ENCODE measurements at regions not wholly inside any gene's neighbourhood (a gene's known extent, or its start where the extent isn't known, plus 50 kb on each side); places are given as distances from the start of the nearest gene placed in this dataset.

DNA sequence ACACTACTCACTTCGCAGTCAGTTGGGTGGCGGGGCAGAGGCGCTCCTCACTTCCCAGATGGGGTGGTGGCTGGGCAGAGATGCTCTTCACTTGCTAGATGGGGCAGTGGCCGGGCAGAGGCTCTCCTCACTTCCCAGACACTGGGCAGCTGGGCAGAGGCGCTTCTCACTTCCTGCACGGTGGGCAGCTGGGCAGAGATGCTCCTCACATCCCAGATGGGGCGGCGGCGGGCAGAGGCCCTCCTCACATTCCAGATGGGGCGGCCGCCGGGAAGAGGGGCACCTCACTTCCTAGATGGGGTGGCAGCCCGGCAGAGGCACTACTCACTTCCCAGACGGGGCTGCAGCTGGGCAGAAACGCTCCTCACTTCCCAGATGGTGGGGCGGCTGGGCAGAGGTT lies 199.8 kb downstream of the RTL9 start:
- Mint-ChIP-seq H3K27ac (no peak overlapping the region), H3K4me3 (no peak overlapping the region), H3K9me3 (peaks cover 0 to 5% of the 10 kb centered on the region in 2 donors), H3K36me3 (ENCODE audit: insufficient read depth in 2 of 2) (no peaks in the 10 kb centered on the region), H3K4me1 (ENCODE audit: low read depth) (no peaks in the 10 kb centered on the region), H3K27me3 (ENCODE audit: low read depth) (peaks cover 38% of the 10 kb centered on the region)
- DNase-seq (no peak), ATAC-seq (replicated peaks in 1 of 2) (no peak)

DNA sequence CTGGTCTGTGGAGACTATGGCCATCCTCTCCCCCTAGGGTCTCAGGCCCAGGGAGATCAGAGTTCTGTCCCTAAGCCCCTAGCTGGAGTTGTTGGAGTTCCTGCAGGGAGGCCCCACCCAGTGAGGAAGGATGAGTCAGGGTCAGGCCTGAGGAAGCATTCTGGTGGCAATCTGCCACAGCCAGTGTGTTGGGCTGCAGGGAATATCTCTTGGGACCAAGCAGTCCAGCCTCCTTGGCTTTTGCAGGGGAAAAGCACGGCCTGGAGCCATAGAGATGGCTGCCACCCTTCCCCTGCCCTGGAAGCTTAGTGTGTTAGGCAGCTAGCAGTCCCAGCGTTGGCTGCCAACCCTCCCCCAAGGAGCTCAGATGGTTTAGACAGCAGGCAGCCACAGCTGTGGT lies 202.4 kb downstream of the RTL9 start:
- H3K4me3 Mint-ChIP-seq, result no peak overlapping the region
- H3K27me3 Mint-ChIP-seq (ENCODE audit: low read depth), result peaks cover 30% of the 10 kb centered on the region
- H3K36me3 Mint-ChIP-seq (ENCODE audit: insufficient read depth in 2 of 2), result no peaks in the 10 kb centered on the region
- H3K9me3 Mint-ChIP-seq, result peaks cover 2 to 8% of the 10 kb centered on the region in 2 donors
- no peaks in the 10 kb centered on the region for H3K4me1 Mint-ChIP-seq (ENCODE audit: low read depth)
- DNase-seq (no peak), ATAC-seq (replicated peaks in 1 of 2) (no peak)
- no peak overlapping the region for H3K27ac Mint-ChIP-seq

DNA sequence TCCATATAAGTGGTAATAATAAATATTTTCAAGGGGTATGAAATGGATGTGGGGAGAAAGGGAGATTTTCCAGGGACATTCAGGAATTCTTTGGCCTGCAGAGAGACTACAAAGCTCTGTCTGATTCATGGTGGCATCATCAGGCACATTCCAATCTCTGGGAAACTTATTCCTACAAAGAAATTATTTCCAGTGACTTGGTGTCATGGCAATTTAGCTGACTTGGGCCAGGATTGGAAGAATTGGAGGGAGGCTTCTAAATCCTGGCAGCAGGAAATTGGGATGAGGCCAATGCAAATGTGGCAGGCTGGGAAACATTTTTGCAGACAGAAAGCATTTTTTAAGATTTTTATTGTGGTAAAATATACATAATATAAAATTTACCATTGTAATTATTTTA lies 204.6 kb downstream of the RTL9 start:
- H3K4me3 Mint-ChIP-seq, result no peak overlapping the region
- H3K27ac Mint-ChIP-seq, result no peak overlapping the region

DNA sequence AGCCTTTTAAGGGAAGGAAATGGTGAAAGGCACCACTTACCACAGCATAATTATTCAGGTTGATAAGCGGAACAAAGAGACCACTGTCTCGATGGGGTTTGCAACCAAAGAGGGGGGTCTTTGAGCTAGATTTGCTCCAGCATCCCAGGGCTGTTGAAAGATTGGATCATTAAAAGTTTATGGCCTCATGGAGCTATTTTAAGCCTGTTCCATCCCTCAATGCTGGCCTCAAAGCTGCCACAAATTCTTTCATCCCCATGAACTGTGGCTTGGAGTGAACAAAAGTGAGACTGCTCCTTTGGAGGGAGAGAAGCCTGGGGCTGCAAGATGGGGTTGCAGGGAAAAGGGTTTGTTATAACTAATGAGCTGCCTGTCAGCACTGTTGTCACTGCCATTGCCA lies 209.8 kb downstream of the RTL9 start:
- Mint-ChIP-seq H3K9me3 (peaks cover 2 to 3% of the 10 kb centered on the region in 2 donors), H3K27ac (no peak overlapping the region), H3K36me3 (ENCODE audit: insufficient read depth in 2 of 2) (no peaks in the 10 kb centered on the region), H3K4me1 (ENCODE audit: low read depth) (no peaks in the 10 kb centered on the region), H3K27me3 (ENCODE audit: low read depth) (peaks cover 21% of the 10 kb centered on the region), H3K4me3 (no peak overlapping the region)
- ATAC-seq (replicated peaks in 1 of 2) (no peak), DNase-seq (no peak)

More for the DNA sequence above, 204.6 kb downstream of the RTL9 start:
- DNase-seq (no peak), ATAC-seq (replicated peaks in 1 of 2) (no peak)
- Mint-ChIP-seq H3K27me3 (ENCODE audit: low read depth) (peaks cover 18% of the 10 kb centered on the region), H3K9me3 (peaks cover 2 to 3% of the 10 kb centered on the region in 2 donors), H3K4me1 (ENCODE audit: low read depth) (no peaks in the 10 kb centered on the region), H3K36me3 (ENCODE audit: insufficient read depth in 2 of 2) (no peaks in the 10 kb centered on the region)

DNA sequence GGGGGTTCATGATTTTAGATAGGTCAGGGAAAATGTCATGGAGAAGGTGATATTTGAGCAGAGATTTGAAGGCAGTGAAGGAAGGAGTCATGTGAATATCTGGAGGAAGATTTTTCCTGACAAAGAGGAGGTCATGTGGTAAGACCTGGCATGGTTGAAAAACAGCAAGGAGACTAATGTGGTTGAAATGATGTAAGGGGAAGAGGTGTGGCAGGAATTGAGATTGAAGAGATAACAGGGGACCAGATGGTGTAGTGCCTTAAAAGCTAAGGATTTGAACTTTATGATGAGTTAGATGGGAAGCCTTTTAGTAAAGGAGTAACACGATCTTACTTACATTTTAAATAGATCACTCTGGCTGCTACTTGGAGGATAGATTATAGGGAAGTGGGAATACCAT lies 210.9 kb downstream of the RTL9 start:
- no peak for ATAC-seq (replicated peaks in 1 of 2)
- no peak for DNase-seq
- Mint-ChIP-seq H3K4me3 (no peak overlapping the region), H3K9me3 (peaks cover 2 to 3% of the 10 kb centered on the region in 2 donors), H3K27ac (no peak overlapping the region), H3K4me1 (ENCODE audit: low read depth) (no peaks in the 10 kb centered on the region), H3K27me3 (ENCODE audit: low read depth) (peaks cover 24% of the 10 kb centered on the region), H3K36me3 (ENCODE audit: insufficient read depth in 2 of 2) (no peaks in the 10 kb centered on the region)

DNA sequence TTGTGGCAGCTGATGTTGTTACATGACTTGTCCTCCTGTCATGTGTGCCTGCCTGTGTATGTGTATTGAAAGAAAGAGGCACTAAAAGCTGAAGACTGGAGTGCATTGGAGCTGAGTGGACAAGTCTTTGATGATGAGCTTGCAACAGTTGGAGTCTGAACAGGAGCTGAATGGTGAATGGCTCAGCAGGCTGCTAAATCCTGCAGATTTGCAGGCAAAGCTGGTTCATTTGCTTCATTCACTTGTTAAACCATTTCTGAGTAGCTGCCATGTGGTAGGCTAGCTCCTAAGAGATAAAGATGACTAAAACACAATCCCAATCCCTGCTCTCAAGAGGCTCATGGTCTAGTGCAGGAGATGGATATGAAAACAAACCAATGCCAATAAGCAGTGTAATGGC lies 217.3 kb downstream of the CHRDL1 start:
- no peaks in the 10 kb centered on the region for H3K36me3 Mint-ChIP-seq (ENCODE audit: insufficient read depth in 2 of 2)
- ATAC-seq (replicated peaks in 1 of 2) (no peak), DNase-seq (no peak)
- H3K27ac Mint-ChIP-seq, result no peak overlapping the region
- peaks cover 21% of the 10 kb centered on the region for H3K27me3 Mint-ChIP-seq (ENCODE audit: low read depth)
- no peaks in the 10 kb centered on the region for H3K4me1 Mint-ChIP-seq (ENCODE audit: low read depth)
- no peak overlapping the region for H3K4me3 Mint-ChIP-seq
- peaks cover 1 to 3% of the 10 kb centered on the region in 2 donors for H3K9me3 Mint-ChIP-seq

DNA sequence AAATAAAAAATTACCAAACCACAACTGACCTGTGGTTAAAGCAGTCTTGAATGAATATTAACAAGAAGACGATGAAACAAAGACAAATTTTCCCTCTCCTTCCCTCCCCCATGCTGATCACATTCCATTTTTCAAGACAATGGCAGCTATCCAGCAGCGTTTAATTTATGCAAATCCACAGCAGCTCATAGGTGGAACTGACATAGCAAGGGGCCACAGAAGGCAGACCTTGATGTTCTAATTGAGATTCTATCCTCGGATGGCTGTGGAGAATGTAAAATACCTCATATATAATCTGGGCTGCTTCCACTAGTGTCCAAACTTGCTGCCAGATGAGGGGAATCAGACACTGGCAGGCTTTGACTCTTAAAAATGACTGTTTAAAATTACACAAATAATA lies 211.5 kb downstream of the CHRDL1 start:
- H3K4me1 Mint-ChIP-seq (ENCODE audit: low read depth), result no peaks in the 10 kb centered on the region
- H3K36me3 Mint-ChIP-seq (ENCODE audit: insufficient read depth in 2 of 2), result no peaks in the 10 kb centered on the region
- H3K9me3 Mint-ChIP-seq, result peaks cover 3% of the 10 kb centered on the region in 2 donors
- peaks cover 23% of the 10 kb centered on the region for H3K27me3 Mint-ChIP-seq (ENCODE audit: low read depth)
- DNase-seq, result no peak
- H3K27ac Mint-ChIP-seq, result no peak overlapping the region
- H3K4me3 Mint-ChIP-seq, result no peak overlapping the region
- no peak for ATAC-seq (replicated peaks in 1 of 2)

DNA sequence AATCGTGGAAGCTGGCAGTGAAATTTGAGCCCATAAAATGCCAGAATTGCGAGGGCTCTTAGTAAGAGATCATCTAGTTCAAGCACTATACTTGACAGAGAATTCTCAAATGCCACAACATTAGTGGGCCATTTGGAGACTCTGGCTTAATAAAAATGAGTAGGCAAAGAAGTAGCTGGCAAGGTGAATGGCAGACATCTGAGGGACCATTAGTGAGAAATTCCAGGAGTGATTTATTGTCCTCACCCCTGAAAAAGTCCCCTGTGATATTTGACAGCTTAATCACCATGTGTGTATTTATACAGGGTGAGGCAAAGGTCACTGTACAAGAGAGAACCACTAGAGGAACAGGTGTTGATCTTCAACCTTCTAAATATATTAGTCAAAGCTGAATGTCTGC lies 207.5 kb downstream of the CHRDL1 start:
- DNase-seq, result no peak
- Mint-ChIP-seq H3K9me3 (peaks cover 0 to 2% of the 10 kb centered on the region in 2 donors), H3K27me3 (ENCODE audit: low read depth) (peaks cover 15% of the 10 kb centered on the region), H3K4me3 (no peak overlapping the region), H3K27ac (no peak overlapping the region), H3K36me3 (ENCODE audit: insufficient read depth in 2 of 2) (no peaks in the 10 kb centered on the region), H3K4me1 (ENCODE audit: low read depth) (no peaks in the 10 kb centered on the region)
- ATAC-seq (replicated peaks in 1 of 2), result no peak

DNA sequence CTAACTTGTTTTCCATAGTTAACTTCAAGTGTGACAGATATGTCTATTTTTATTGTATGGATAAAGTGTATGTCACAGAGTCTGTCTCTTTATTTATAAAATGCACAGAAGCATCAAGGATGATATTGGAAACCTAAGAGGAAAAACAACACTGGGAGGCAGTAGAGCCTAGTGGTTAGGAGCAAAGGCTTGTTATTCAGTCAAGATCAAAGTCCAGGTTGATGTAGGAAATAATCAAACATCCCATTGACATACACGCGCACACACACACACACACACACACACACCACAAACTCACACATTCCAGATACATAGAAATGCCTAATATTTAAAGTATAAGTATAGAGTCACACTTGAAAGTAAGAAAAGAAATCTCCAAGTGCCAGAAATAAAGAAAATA lies 206.8 kb downstream of the CHRDL1 start:
- Mint-ChIP-seq H3K36me3 (ENCODE audit: insufficient read depth in 2 of 2) (no peaks in the 10 kb centered on the region), H3K4me1 (ENCODE audit: low read depth) (no peaks in the 10 kb centered on the region), H3K9me3 (no peaks in the 10 kb centered on the region), H3K4me3 (no peak overlapping the region), H3K27ac (no peak overlapping the region), H3K27me3 (ENCODE audit: low read depth) (peaks cover 14% of the 10 kb centered on the region)
- DNase-seq (no peak), ATAC-seq (replicated peaks in 1 of 2) (no peak)

DNA sequence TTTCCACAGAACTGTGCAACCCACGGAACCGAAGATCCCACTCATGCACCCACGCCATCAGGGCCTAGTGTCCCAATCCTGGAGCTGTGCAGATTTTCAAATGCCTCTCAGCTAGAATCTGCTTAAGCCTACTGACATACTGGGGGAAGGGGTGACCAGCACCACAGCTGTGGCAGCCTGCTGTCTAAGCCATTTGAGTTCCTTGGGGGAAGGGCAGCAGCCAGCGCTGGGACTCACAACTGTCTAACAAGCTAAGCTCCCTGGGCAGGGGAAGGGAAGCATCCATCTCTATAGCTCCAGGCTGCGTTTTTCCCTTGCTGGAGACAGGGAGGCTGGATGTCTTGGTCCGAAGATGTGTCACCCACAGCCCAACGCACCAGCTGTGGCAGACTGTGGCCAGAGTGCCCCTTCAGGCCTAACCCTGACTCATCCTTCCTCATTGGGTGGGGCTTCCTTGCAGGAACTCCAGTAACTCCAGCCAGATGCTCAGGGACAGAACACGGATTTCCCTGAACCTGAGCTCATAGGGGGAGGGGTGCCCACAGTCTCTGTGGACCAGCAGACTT lies 194.8 kb downstream of the CHRDL1 start:
- peaks cover 9% of the 10 kb centered on the region for H3K27me3 Mint-ChIP-seq (ENCODE audit: low read depth)
- peaks cover 0 to 6% of the 10 kb centered on the region in 2 donors for H3K9me3 Mint-ChIP-seq
- no peaks in the 10 kb centered on the region for H3K4me1 Mint-ChIP-seq (ENCODE audit: low read depth)
- no peak overlapping the region for H3K27ac Mint-ChIP-seq
- DNase-seq (no peak), ATAC-seq (replicated peaks in 1 of 2) (no peak)
- no peak overlapping the region for H3K4me3 Mint-ChIP-seq
- H3K36me3 Mint-ChIP-seq (ENCODE audit: insufficient read depth in 2 of 2), result peaks cover 4 to 5% of the 10 kb centered on the region in 2 donors

DNA sequence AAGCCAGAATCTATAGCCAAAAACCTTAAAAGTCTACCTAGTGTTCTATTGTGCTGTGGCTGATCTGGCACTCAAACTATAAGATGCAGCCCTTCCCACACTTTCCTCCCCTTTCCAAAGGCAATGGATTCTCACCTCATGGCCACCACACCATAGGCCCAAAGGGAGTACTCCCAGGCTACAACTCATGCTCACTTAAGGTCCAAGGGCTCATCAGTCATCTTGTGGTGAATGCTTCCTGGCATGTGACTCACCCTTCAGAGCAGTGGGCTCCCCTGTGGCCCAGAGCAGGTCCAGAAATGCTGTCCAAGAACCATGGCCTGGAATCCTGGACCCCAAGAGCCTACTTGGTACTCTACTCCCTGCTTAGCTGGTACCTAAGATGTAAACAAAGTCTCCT lies 181.0 kb downstream of the CHRDL1 start:
- ATAC-seq (replicated peaks in 1 of 2) (no peak), DNase-seq (no peak)
- Mint-ChIP-seq H3K36me3 (ENCODE audit: insufficient read depth in 2 of 2) (no peaks in the 10 kb centered on the region), H3K4me3 (no peak overlapping the region), H3K27ac (no peak overlapping the region), H3K27me3 (ENCODE audit: low read depth) (peaks cover 13% of the 10 kb centered on the region), H3K4me1 (ENCODE audit: low read depth) (no peaks in the 10 kb centered on the region), H3K9me3 (peaks cover 0 to 3% of the 10 kb centered on the region in 2 donors)
